ENCODE measurements at regions not wholly inside any gene's neighbourhood (a gene's known extent, or its start where the extent isn't known, plus 50 kb on each side); places are given as distances from the start of the nearest gene placed in this dataset.

DNA sequence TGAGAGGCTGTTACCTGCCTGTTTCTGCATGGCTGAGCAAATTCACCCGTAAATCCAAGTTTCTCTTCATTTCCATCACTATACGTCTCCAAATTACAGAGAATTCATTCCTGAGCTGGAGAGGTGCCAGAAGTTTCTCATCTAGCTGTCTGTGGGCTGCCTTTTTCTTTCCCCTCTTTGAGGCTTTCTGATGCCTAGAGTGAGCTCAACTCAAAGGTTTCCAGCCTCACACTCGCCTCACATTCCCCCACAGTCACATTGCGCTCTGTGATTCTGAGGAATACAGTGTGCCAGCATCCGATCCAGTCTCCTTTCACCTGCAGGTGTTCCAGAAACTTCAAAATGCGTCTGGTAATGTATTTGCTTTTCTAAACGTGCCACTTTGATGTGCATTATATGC is 267.2 kb downstream of the MFSD1 start, which contains the start of gene IQCJ:
Gene IQCJ (plus strand): TSS at position 229 of the 400 bp plus-strand sequence.
- H3K4me2 ChIP-seq (ENCODE audit: insufficient read depth, low read length), result no peak within 1 kb of the TSS
- H3K9me3 ChIP-seq (ENCODE audit: low read depth, low read length), result no peaks in the 10 kb centered on the region
- H2AFZ ChIP-seq (ENCODE audit: low read length), result no peak within 1 kb of the TSS
- H4K20me1 ChIP-seq (ENCODE audit: insufficient read depth, low read length), result no peaks in the 10 kb centered on the region
- H3K36me3 ChIP-seq (ENCODE audit: insufficient read depth, low read length), result no peaks in the 10 kb centered on the region
- TF ChIP-seq, protein P1, sequence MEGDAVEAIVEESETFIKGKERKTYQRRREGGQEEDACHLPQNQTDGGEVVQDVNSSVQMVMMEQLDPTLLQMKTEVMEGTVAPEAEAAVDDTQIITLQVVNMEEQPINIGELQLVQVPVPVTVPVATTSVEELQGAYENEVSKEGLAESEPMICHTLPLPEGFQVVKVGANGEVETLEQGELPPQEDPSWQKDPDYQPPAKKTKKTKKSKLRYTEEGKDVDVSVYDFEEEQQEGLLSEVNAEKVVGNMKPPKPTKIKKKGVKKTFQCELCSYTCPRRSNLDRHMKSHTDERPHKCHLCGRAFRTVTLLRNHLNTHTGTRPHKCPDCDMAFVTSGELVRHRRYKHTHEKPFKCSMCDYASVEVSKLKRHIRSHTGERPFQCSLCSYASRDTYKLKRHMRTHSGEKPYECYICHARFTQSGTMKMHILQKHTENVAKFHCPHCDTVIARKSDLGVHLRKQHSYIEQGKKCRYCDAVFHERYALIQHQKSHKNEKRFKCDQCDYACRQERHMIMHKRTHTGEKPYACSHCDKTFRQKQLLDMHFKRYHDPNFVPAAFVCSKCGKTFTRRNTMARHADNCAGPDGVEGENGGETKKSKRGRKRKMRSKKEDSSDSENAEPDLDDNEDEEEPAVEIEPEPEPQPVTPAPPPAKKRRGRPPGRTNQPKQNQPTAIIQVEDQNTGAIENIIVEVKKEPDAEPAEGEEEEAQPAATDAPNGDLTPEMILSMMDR (IDR thresholded peaks at IDR 0.05; ENCODE audit: extremely low read depth, low read depth, low read length), result no peak
- H3K4me3 ChIP-seq (ENCODE audit: insufficient read depth, low read length), result no peak within 1 kb of the TSS
- H3K27me3 ChIP-seq (ENCODE audit: insufficient read depth, low read length), result no peaks in the 10 kb centered on the region
- no peaks in the 10 kb centered on the region for H3K4me1 ChIP-seq (ENCODE audit: insufficient read depth, low read length)
- no peak within 1 kb of the TSS for H3K27ac ChIP-seq (ENCODE audit: low read depth, low read length)
- no peak for DNase-seq (ENCODE audit: insufficient read length, low spot score, missing footprints)
- H3K79me2 ChIP-seq (ENCODE audit: insufficient read depth, low read length), result no peaks in the 10 kb centered on the region

DNA sequence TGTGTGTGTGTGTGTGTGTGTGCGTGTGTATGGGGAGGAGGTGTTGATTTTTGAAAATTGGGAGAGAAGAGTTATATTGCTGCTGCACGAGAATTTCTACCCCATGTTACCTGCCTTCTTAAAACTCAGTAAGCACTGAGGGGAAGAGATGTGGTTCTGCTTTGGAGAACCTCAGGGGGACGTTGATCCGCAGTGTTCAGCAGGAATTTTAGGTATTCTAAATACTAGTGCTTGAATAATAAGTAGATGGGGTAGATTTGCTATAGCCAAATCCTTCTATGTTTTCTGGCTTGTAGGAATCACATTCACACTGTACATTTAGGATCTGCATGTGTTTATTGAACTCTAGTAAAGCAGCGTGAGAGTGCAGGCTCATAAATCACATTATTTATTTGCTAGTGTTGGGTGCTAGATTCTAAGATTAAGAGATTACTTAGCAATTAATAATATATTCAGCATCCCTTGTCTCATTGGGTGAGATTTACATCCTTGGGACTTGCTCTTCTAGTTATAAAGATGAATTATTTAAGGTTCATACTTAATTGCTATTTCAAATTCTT is 268.1 kb downstream of the MFSD1 start:
- Histone ChIP-seq H3K27ac (ENCODE audit: low read depth, low read length) (no peak overlapping the region), H3K4me2 (ENCODE audit: insufficient read depth, low read length) (no peak overlapping the region), H4K20me1 (ENCODE audit: insufficient read depth, low read length) (no peaks in the 10 kb centered on the region), H3K9me3 (ENCODE audit: low read depth, low read length) (no peaks in the 10 kb centered on the region), H3K27me3 (ENCODE audit: insufficient read depth, low read length) (no peaks in the 10 kb centered on the region), H3K4me1 (ENCODE audit: insufficient read depth, low read length) (no peaks in the 10 kb centered on the region), H2AFZ (ENCODE audit: low read length) (no peak overlapping the region), H3K4me3 (ENCODE audit: insufficient read depth, low read length) (no peak overlapping the region), H3K79me2 (ENCODE audit: insufficient read depth, low read length) (no peaks in the 10 kb centered on the region), H3K36me3 (ENCODE audit: insufficient read depth, low read length) (no peaks in the 10 kb centered on the region)
- DNase-seq (ENCODE audit: insufficient read length, low spot score, missing footprints), result no peak
- TF ChIP-seq, protein P1 (IDR thresholded peaks at IDR 0.05; ENCODE audit: extremely low read depth, low read depth, low read length), result no peak

DNA sequence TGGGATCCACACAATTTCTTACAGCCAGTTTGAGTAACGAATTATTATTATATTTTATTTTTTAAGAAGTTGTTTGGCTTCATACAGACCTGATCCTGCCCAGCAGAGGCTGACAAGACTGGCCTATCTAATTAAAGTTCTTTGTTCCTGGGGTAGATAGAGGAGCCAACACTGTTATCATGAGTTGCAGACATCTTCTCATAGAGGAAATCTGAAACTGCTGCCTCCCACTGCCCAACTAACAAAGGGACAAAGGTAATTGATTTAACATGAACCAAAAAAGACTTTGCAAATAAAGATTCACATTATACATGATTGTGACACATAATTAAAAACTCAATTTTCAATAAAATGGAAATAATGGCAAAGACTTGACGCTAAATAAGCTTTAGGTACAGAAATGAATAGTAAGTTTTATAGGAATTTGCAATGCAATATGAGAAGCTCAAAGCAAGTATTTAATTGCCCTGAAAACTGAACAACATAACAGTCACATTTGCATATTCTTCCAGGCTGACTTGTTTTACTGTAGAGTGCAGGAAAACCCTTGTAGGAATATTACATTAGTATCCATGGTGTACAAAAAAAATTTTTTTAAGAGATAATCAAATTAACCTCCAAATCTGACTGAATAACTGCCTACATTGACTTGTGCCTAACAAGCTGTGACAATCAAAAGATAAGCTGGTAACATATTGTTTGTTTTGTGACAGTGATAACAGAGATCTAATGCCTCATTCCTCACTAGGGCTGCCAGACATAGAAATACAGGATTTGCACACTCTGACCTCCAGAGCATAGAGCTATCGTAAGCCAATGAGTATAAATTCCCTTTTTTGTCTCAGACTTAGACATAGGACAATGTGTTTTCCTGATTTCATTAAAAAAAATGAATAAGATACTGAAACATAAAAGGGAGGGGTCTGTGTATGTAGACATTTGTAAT is 273.2 kb downstream of the MFSD1 start:
- H4K20me1 ChIP-seq (ENCODE audit: insufficient read depth, low read length), result no peaks in the 10 kb centered on the region
- H3K4me3 ChIP-seq (ENCODE audit: insufficient read depth, low read length), result no peak overlapping the region
- no peaks in the 10 kb centered on the region for H3K79me2 ChIP-seq (ENCODE audit: insufficient read depth, low read length)
- H3K4me1 ChIP-seq (ENCODE audit: insufficient read depth, low read length), result peaks cover 12% of the 10 kb centered on the region
- no peak overlapping the region for H3K27ac ChIP-seq (ENCODE audit: low read depth, low read length)
- no peaks in the 10 kb centered on the region for H3K36me3 ChIP-seq (ENCODE audit: insufficient read depth, low read length)
- H3K27me3 ChIP-seq (ENCODE audit: insufficient read depth, low read length), result no peaks in the 10 kb centered on the region
- H3K9me3 ChIP-seq (ENCODE audit: low read depth, low read length), result no peaks in the 10 kb centered on the region
- no peak overlapping the region for H3K4me2 ChIP-seq (ENCODE audit: insufficient read depth, low read length)
- TF ChIP-seq, protein P1 (IDR thresholded peaks at IDR 0.05; ENCODE audit: extremely low read depth, low read depth, low read length), result no peak
- no peak for DNase-seq (ENCODE audit: insufficient read length, low spot score, missing footprints)
- no peak overlapping the region for H2AFZ ChIP-seq (ENCODE audit: low read length)

DNA sequence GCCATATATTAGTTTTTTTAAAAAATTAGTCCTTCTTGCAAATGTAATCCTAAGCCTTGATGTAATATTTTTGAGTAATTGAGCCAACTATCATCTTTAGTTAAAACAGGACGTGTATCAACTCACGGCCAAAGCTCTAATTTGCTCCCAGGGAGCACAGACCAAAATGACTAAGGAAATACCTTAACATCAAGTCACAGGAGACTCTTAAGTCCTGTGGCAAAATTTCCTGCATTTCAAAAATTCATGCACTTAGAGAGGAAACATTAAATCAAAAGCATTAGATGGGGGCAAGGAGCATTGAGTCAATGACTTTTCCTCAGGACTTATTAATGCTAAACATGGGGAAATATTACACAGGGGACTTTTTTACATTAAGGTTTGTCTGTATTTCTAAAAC is 276.0 kb downstream of the MFSD1 start:
- peak overlapping the region; percentile 7 for H3K4me2 ChIP-seq (ENCODE audit: insufficient read depth, low read length)
- DNase-seq (ENCODE audit: insufficient read length, low spot score, missing footprints), result peak; percentile 30
- TF ChIP-seq, protein P1 (IDR thresholded peaks at IDR 0.05; ENCODE audit: extremely low read depth, low read depth, low read length), result no peak
- peak overlapping the region; percentile 25 for H3K27ac ChIP-seq (ENCODE audit: low read depth, low read length)
- H3K27me3 ChIP-seq (ENCODE audit: insufficient read depth, low read length), result no peaks in the 10 kb centered on the region
- no peaks in the 10 kb centered on the region for H3K9me3 ChIP-seq (ENCODE audit: low read depth, low read length)
- no peaks in the 10 kb centered on the region for H3K79me2 ChIP-seq (ENCODE audit: insufficient read depth, low read length)
- H3K4me3 ChIP-seq (ENCODE audit: insufficient read depth, low read length), result no peak overlapping the region
- H2AFZ ChIP-seq (ENCODE audit: low read length), result no peak overlapping the region
- no peaks in the 10 kb centered on the region for H4K20me1 ChIP-seq (ENCODE audit: insufficient read depth, low read length)
- peaks cover 12% of the 10 kb centered on the region for H3K4me1 ChIP-seq (ENCODE audit: insufficient read depth, low read length)
- no peaks in the 10 kb centered on the region for H3K36me3 ChIP-seq (ENCODE audit: insufficient read depth, low read length)

All from osteoblast (primary cell).